ENCODE measurements at regions not wholly inside any gene's neighbourhood (a gene's known extent, or its start where the extent isn't known, plus 50 kb on each side); places are given as distances from the start of the nearest gene placed in this dataset.

- CTCF ChIA-PET: no interaction called here
- TF ChIP-seq CTCF (IDR thresholded peaks at IDR 0.05; ENCODE audit: low read depth, low read length): no peak
Observed at GRCh38 chr13:99044764-99045163, 66.9 kb upstream of the DOCK9 start.

GRCh38 chr13:99045396-99045795 lies 67.5 kb upstream of the DOCK9 start:
- CTCF ChIA-PET: interaction anchor here (1.6 kb wide), 1 partner anchor 11 kb away, joined by 5 read pairs; no protein-coding TSS in a partner anchor
- Histone ChIP-seq H3K9me3 (ENCODE audit: control insufficient read depth, insufficient read depth, low read length) (no peaks in the 10 kb centered on the region), H3K27me3 (ENCODE audit: control insufficient read depth, insufficient read depth, low read length) (no peaks in the 10 kb centered on the region), H3K27ac (ENCODE audit: low read depth, low read length) (no peak overlapping the region), H3K4me3 (ENCODE audit: low read depth, low read length) (no peak overlapping the region)
- DNase-seq (ENCODE audit: low read depth, low spot score): no peak
- POLR2A ChIA-PET: no interaction called here
- no peak for TF ChIP-seq CTCF (IDR thresholded peaks at IDR 0.05; ENCODE audit: low read depth, low read length)

More at GRCh38 chr13:99044764-99045163, 66.9 kb upstream of the DOCK9 start:
- no peaks in the 10 kb centered on the region for H3K27me3 ChIP-seq (ENCODE audit: control insufficient read depth, insufficient read depth, low read length)
- no peak for DNase-seq (ENCODE audit: low read depth, low spot score)
- H3K4me3 ChIP-seq (ENCODE audit: low read depth, low read length): no peak overlapping the region
- no peaks in the 10 kb centered on the region for H3K9me3 ChIP-seq (ENCODE audit: control insufficient read depth, insufficient read depth, low read length)
- POLR2A ChIA-PET: no interaction called here
- no peak overlapping the region for H3K27ac ChIP-seq (ENCODE audit: low read depth, low read length)

GRCh38 chr13:99046851-99047250 lies 69.0 kb upstream of the DOCK9 start:
- no peak overlapping the region for H3K27ac ChIP-seq (ENCODE audit: low read depth, low read length)
- H3K4me3 ChIP-seq (ENCODE audit: low read depth, low read length): no peak overlapping the region
- ChIA-PET CTCF (interaction anchor here (0.7 kb wide), 1 partner anchor 1153 kb away, joined by 4 read pairs; no protein-coding TSS in a partner anchor), POLR2A (no interaction called here)
- no peak for DNase-seq (ENCODE audit: low read depth, low spot score)
- no peaks in the 10 kb centered on the region for H3K27me3 ChIP-seq (ENCODE audit: control insufficient read depth, insufficient read depth, low read length)
- TF ChIP-seq CTCF (IDR thresholded peaks at IDR 0.05; ENCODE audit: low read depth, low read length): no peak
- no peaks in the 10 kb centered on the region for H3K9me3 ChIP-seq (ENCODE audit: control insufficient read depth, insufficient read depth, low read length)

- CTCF ChIA-PET: no interaction called here
- DNase-seq (ENCODE audit: low read depth, low spot score): no peak
- H3K27me3 ChIP-seq (ENCODE audit: control insufficient read depth, insufficient read depth, low read length): no peaks in the 10 kb centered on the region
- no peak for TF ChIP-seq CTCF (IDR thresholded peaks at IDR 0.05; ENCODE audit: low read depth, low read length)
- POLR2A ChIA-PET: no interaction called here
- H3K4me3 ChIP-seq (ENCODE audit: low read depth, low read length): no peak overlapping the region
- H3K9me3 ChIP-seq (ENCODE audit: control insufficient read depth, insufficient read depth, low read length): no peaks in the 10 kb centered on the region
- H3K27ac ChIP-seq (ENCODE audit: low read depth, low read length): no peak overlapping the region
Observed at GRCh38 chr13:99050983-99051488, 73.2 kb upstream of the DOCK9 start.

- Histone ChIP-seq H3K27me3 (ENCODE audit: control insufficient read depth, insufficient read depth, low read length) (no peaks in the 10 kb centered on the region), H3K4me3 (ENCODE audit: low read depth, low read length) (no peak overlapping the region), H3K27ac (ENCODE audit: low read depth, low read length) (no peak overlapping the region), H3K9me3 (ENCODE audit: control insufficient read depth, insufficient read depth, low read length) (no peaks in the 10 kb centered on the region)
- POLR2A ChIA-PET: no interaction called here
- no peak for TF ChIP-seq CTCF (IDR thresholded peaks at IDR 0.05; ENCODE audit: low read depth, low read length)
- CTCF ChIA-PET: no interaction called here
- no peak for DNase-seq (ENCODE audit: low read depth, low spot score)
Observed at GRCh38 chr13:99051768-99052455, 74.0 kb upstream of the DOCK9 start.

Data from AG04450 (cell line).